ENCODE measurements at regions not wholly inside any gene's neighbourhood (a gene's known extent, or its start where the extent isn't known, plus 50 kb on each side); places are given as distances from the start of the nearest gene placed in this dataset.
A peak's percentile ranks its signal among the peaks of the same experiment; 100 is the strongest.
"Not testable (repeated sequence)": the region's sequence is repeated elsewhere in the genome, so short reads cannot be mapped to it uniquely, and the experiment has no call there.

DNA sequence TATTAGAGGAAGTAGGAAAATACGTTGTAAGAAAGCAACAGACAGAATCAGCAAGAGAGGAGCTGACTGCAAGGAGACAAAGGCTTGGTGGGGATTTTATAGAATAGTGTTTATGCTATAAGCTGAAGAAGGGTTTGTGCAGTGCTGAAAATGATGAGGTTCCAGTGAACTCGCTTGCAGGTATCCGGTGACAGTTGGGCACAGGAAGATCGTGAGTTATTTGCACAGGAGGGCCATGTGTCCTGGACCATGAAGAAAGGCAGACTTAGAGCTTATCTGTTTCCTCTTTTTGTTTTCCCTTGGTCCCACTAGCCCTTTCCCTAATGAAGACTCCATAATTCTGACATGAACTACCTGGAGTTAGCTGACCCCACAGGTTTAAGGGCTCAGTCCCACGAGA, 61.4 kb downstream of the NXNL2 start:
- no peak for DNase-seq (ENCODE audit: low read depth)

DNA sequence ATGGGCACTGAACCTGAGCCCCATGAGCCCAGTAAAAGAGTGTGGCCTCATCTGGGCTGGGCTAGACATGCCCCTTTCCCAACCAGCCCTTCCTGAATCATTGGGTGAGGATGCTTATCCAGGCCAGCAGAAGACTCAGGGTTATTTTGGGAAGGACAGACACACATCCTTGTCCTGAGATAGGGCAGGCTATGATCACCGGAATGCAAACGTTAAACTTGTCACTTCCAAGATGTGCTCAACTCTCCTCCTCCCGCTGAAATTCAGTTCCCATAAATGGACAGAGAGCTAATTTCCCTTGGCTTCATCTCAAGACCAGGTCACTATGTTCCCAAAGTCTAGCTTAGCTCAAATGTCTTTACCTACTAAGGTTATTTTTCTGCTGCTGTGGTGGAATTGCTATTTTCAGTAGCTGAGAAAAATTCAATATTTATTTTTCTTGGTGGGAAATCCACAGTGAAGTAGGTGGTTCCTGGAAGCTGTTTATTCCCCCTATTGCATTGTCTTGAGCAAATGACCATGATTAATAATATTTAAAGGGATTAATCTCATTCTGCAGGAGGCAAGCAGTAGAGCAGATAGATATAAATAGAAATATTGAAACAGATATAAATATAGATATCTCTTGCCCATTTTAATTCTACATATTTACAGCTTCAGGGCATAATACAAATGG, 70.0 kb downstream of the NXNL2 start:
- DNase-seq (ENCODE audit: low read depth): no peak

DNA sequence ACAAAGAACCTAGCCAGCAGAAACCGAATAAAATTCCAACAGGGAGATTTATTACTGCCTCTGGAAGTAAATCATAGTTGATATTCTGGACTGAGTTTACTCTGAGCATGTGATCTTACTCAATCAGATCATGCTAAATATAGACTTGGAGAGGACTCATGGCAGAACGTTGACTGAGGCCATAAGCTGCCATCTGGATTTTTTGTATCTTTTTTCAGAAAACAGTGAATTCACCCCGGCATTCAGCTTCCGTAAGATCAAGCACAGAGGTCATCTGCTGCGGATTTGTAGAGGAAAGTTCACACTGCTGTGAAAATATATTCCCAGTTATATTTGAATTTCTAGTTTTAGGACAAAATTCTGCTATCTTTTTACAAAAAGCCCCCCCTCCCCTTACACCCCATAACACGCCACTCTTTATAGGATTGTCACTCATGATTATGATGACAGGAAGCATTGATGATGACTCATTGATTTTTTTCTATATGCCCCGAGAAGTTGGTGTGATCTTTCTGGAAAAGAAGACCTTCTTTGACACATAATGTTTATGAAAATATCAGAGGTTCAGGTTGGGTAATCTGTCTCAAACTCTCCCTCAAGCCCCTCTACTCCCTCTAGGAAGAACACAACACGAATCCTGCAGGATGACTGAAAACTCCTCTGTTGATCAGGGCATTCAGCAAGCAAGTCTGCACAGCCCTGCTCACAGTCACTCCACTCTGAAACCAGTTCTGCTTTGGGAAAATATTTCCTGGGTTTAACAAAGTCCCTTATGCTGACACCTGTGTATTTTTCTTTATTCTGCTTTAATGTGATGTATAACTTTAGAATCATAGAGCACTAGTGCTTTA, 70.8 kb downstream of the NXNL2 start:
- no peak for DNase-seq (ENCODE audit: low read depth)

- DNase-seq (ENCODE audit: low read depth): no peak
Measured at GRCh38 chr9:88614359-88614758, 79.4 kb downstream of the NXNL2 start.

GRCh38 chr9:88623698-88624097, 88.7 kb downstream of the NXNL2 start:
- no peak for DNase-seq (ENCODE audit: low read depth)

DNA sequence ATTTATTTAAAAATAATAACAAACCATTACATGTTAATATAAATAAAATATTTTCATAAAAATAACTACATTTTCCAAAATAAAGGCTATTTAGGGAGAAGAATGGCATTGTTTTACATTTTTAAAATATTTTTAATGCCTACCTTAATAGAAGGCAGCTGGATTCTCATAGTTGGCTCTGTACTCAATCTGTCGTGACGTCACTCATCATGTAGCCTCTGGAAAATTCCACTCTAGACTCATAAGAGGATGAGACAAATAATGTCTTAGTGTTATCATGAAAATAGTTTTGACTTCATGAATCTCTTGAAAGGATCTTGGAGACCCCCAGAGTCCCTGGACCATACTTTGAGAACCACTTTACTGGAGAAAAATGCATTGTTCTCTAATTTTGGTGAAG, 93.1 kb downstream of the NXNL2 start:
- DNase-seq (ENCODE audit: low read depth): no peak

GRCh38 chr9:88628811-88629210, 93.8 kb downstream of the NXNL2 start:
- DNase-seq (ENCODE audit: low read depth): no peak

- DNase-seq (ENCODE audit: low read depth): not testable (repeated sequence)
Measured at GRCh38 chr9:88630574-88630973, 95.6 kb downstream of the NXNL2 start.

- no peak for DNase-seq (ENCODE audit: low read depth)
Measured at GRCh38 chr9:88635151-88635550, 100.2 kb downstream of the NXNL2 start.

DNA sequence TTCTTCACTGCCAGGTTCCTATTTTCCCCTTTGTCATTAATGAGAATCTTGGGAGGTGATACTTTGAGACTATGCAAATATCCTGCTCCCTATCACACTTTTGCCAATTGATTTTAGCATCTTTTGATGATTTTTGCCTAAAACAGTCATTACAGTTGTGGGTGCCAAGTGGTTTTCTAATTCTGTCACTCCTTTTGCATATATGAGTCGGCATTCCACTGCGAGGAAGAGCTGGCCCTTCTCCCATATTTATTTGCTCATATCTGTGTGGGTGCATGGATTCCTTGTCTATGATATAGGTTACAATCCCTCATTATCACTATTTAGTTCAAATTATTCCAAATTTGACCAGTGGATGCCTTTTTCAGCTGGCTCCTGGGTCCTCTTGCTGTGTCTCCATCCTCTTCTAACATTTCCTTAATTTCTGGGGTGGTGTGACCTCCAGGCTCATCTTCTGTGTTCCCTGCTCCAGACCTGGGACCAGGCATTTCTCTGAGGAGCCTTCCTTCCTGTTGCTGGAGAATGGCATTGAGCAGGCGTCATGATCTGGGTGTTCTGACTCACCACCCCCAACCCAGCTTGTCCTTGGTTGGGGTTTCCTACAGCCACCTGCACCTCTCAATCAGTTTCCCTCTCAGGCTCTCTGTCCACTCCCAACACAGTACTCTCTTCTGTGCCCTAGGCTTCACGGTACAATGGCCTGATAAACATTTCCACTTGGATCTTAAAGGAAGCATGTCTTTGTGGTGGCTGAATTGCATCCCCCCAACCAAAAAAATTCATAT, 106.7 kb downstream of the NXNL2 start:
- DNase-seq (ENCODE audit: low read depth): no peak

DNA sequence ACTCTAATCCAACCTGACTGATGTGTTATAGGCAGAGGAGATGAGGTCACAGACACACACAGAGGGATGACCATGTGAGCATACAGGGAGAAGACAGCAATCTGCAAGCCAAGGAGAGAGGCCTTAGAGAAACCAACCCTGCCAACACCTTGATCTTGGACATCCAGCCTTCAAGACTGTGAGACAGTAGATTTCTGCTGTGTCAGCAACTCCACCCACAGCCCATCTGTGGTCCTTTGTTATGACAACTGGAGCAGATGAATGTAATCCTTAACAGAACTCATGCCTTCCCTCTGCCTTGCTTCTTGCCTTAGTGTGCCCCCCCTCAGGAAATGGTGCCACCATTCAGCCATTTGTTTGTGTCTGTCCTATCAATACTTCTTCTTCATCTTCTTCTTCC, 107.4 kb downstream of the NXNL2 start:
- DNase-seq (ENCODE audit: low read depth): no peak

DNA sequence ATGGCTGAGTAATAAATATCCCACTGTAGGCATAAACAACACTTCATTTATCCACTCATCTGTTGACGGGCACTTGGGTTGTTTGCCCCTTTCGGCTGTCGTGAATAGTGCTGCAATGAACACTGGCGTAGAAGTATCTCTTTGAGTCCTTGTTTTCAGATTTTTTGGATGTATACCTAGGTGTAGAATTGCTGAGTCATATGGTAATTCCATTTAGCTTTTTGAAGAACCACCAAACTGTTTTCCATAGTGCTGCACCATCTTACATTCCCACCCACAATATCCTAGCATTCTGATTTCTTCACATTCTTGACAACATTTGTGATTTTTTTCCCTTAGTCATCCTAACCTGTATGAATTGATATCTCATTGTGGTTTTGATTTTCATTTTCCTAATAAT, 109.0 kb downstream of the NXNL2 start:
- DNase-seq (ENCODE audit: low read depth): no peak

- no peak for DNase-seq (ENCODE audit: low read depth)
Measured at GRCh38 chr9:88645172-88645878, 110.3 kb downstream of the NXNL2 start.

- DNase-seq (ENCODE audit: low read depth): no peak
Measured at GRCh38 chr9:88645879-88646199, 110.9 kb downstream of the NXNL2 start.

DNA sequence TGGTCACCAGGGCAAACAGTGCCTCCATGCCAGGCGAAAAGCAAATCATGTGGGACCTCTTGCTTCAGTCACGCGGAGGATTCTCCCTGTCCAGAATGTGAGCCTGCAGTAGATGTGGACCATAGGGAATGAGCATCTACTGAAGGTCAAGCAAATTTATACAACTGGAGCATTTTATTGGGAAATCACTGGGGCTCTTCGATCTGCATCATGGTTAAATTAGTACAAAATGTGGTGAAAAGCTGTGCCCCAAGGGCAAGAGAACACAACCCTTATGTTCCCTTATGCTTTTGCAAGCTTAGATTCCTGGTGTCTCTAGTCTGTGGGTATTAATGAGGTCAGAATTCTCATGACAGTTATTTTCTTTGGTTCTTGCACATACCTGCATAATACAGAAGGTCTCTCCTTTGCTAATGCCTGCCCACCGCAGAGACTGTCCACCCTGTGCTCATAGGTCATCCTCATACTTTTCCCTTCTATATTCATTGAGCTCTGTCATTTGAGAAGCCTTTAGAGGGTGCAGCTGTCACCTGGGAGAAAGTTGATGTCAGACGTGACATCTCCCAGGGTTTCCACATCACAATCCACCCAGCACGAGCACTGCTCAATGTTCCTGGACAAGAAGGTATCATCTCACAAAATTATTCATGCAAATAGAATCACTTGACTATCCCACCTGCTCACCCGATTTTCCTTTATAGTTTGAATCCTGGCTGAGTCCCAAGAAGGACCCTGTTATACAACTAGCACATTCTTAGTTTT, 111.7 kb downstream of the NXNL2 start:
- no peak for DNase-seq (ENCODE audit: low read depth)

DNA sequence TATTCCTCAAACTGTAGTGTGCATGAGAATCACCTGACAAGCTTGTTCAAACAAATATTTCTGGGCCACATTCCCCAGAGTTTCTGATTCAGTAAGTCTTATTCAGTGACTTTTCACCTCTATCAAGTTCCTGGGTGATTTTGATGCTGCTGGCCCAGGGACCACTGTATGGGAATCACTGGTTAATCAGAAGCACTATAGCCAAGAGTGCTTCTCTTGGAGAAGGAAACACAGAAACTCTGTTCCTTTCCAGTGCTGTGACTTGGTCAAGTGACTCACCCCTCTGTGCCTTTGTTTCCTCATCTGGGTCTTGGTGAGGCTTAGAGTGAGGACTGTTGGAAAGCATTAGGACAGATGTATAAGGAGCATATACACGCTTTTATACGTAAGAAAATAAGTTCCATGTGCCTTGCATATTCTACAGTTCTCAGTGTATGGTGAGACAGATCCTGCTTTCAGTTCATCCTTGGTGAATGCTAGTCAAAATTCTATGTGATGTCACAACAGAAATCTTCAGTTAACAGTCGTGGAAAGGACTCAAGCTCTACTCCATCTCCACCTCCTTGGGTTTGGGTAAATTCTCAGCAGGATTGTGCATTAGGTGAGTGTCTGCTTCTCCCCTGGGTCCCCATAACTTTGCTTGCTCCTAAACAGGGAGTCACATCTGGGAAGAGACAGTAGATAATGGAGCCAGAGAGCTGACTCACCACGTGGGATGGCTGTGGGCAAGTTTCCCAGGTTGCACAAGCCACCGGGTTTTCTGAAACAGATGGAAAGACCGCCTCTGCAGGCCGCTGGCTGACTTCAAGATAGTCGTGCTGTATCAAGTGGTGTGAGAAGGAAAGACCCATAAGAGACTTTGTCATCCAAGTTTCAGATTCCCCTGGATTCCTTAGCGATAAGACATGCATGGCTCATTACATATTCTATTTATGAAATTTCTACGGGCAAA, 117.0 kb downstream of the NXNL2 start:
- peak; percentile 93 for DNase-seq (ENCODE audit: low read depth)

DNA sequence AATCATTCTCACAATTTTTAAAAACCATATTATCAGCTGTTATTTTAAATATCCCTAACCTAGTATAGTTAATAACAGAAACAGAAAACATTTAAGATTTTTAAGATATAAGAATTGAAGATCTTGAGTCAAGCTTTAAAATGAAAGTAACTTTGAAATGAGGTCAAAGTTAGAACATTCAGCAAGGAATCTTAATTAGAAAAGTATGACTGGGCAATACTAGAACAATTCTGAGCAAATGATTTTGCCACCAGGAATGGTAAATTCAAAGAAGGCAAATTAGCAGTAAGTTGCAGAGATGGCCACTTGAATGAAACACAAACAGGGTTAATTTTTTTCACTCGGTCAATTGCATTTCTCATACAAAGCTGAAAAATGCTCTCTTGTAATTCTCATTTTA, 117.9 kb downstream of the NXNL2 start:
- no peak for DNase-seq (ENCODE audit: low read depth)

GRCh38 chr9:88653406-88653805, 118.4 kb downstream of the NXNL2 start:
- no peak for DNase-seq (ENCODE audit: low read depth)

GRCh38 chr9:88653911-88654310, 118.9 kb downstream of the NXNL2 start:
- DNase-seq (ENCODE audit: low read depth): no peak

DNA sequence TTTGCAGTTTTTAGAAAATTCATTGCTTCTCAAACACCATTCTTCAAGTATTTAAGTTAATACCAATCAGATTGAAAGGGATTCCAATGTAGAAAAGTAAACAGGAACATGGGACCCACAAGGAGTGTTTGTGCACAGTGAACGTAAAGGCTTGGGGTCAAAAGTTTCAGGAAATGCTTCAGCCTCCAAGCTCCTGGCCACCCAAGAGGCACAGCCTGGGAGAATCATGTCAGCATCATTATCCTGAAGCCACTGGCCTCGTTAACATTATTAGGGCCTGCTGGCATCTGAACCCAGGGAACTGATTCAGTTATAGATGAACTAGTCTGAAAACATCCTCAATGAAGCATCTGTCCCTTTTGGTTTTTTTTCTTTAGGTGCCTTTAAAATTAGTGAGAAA, 122.9 kb downstream of the NXNL2 start:
- DNase-seq (ENCODE audit: low read depth): no peak
